ENCODE measurements at regions not wholly inside any gene's neighbourhood (a gene's known extent, or its start where the extent isn't known, plus 50 kb on each side); places are given as distances from the start of the nearest gene placed in this dataset.

- DNase-seq: no peak
These were observed 59.9 kb upstream of the TENT5A start for GRCh38 chr6:81812401-81812800.

GRCh38 chr6:81808851-81809570 is 56.5 kb upstream of the TENT5A start:
- no peak for DNase-seq

GRCh38 chr6:81806793-81807565 is 54.5 kb upstream of the TENT5A start:
- no peak for DNase-seq

- no peak for DNase-seq
These were observed 49.9 kb upstream of the TENT5A start for GRCh38 chr6:81802356-81802755.
